WTC11 (cell line): ENCODE measurements at regions not wholly inside any gene's neighbourhood (a gene's known extent, or its start where the extent isn't known, plus 50 kb on each side); places are given as distances from the start of the nearest gene placed in this dataset.

Experiments used
- NFYB ChIP-seq: sonication (generic); formaldehyde crosslinking; conservative IDR thresholded peaks from 2 replicates; pipeline ENCODE4 v1.8.0; 2022; ENCODE audit warnings: low read depth, missing genetic modification reagents
- NR1H2 ChIP-seq: sonication (generic); formaldehyde crosslinking; IDR thresholded peaks from 2 replicates; pipeline ENCODE4 v1.9.0; 2021; ENCODE audit warnings: mild to moderate bottlenecking, moderate library complexity, missing genetic modification reagents
- TP53 ChIP-seq: sonication (generic); formaldehyde crosslinking; IDR thresholded peaks from 2 replicates; pipeline ENCODE4 v1.8.1; 2023; ENCODE audit warnings: mild to moderate bottlenecking, missing genetic modification reagents
- ZNF121 ChIP-seq: sonication (generic); formaldehyde crosslinking; IDR thresholded peaks from 2 replicates; pipeline ENCODE4 v1.8.0; 2023; ENCODE audit warnings: missing genetic modification reagents
- TF ChIP-seq, protein P1 (sequence below): sonication (generic); formaldehyde crosslinking; IDR thresholded peaks from 2 replicates; pipeline ENCODE4 v1.8.0; 2022; ENCODE audit warnings: mild to moderate bottlenecking, missing genetic modification reagents
- TF ChIP-seq, protein P2 (sequence below): fragments of 200-600 bp; IDR thresholded peaks from 2 replicates; pipeline ENCODE4 v1.8.0; 2022; ENCODE audit warnings: antibody characterized with exemption
- TF ChIP-seq, protein P3 (sequence below): sonication (generic); formaldehyde crosslinking; IDR thresholded peaks from 2 replicates; pipeline ENCODE4 v1.8.0; 2022; ENCODE audit warnings: mild to moderate bottlenecking, missing genetic modification reagents
- TF ChIP-seq, protein P4 (sequence below): fragments of 250-450 bp; sonication (Bioruptor Pico); IDR thresholded peaks from 2 replicates; pipeline ENCODE4 v1.9.0; 2021; ENCODE audit warnings: mild to moderate bottlenecking

DNA sequence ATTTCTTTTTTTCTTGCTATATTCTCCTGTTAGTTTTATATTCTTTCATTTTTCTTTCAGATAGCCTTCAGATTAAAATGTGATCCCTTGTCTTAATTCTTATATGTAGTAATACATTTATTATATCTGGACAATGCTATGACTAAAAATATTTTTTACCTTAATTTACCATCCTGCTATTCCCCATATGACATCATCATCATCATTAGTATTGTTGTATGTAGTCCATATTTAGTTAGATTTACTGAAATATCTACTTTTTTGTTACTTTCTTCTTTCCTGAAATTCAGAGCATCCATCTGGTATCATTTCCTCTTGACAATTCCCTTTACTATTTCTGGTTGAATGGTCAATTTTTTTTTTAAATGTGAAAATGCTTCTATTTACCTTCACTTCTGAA lies 951.6 kb upstream of the POU3F3 start:
- TF ChIP-seq ZNF121 (CRISPR knock-in tag) (no peak), NR1H2 (CRISPR knock-in tag) (no peak), TP53 (CRISPR knock-in tag) (no peak), NFYB (CRISPR knock-in tag) (no peak)
- TF ChIP-seq, protein P1, sequence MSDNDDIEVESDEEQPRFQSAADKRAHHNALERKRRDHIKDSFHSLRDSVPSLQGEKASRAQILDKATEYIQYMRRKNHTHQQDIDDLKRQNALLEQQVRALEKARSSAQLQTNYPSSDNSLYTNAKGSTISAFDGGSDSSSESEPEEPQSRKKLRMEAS (CRISPR knock-in tag) = no peak
- TF ChIP-seq, protein P2, sequence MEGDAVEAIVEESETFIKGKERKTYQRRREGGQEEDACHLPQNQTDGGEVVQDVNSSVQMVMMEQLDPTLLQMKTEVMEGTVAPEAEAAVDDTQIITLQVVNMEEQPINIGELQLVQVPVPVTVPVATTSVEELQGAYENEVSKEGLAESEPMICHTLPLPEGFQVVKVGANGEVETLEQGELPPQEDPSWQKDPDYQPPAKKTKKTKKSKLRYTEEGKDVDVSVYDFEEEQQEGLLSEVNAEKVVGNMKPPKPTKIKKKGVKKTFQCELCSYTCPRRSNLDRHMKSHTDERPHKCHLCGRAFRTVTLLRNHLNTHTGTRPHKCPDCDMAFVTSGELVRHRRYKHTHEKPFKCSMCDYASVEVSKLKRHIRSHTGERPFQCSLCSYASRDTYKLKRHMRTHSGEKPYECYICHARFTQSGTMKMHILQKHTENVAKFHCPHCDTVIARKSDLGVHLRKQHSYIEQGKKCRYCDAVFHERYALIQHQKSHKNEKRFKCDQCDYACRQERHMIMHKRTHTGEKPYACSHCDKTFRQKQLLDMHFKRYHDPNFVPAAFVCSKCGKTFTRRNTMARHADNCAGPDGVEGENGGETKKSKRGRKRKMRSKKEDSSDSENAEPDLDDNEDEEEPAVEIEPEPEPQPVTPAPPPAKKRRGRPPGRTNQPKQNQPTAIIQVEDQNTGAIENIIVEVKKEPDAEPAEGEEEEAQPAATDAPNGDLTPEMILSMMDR = no peak
- TF ChIP-seq, protein P3, sequence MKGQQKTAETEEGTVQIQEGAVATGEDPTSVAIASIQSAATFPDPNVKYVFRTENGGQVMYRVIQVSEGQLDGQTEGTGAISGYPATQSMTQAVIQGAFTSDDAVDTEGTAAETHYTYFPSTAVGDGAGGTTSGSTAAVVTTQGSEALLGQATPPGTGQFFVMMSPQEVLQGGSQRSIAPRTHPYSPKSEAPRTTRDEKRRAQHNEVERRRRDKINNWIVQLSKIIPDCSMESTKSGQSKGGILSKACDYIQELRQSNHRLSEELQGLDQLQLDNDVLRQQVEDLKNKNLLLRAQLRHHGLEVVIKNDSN (CRISPR knock-in tag) = no peak
- TF ChIP-seq, protein P4, sequence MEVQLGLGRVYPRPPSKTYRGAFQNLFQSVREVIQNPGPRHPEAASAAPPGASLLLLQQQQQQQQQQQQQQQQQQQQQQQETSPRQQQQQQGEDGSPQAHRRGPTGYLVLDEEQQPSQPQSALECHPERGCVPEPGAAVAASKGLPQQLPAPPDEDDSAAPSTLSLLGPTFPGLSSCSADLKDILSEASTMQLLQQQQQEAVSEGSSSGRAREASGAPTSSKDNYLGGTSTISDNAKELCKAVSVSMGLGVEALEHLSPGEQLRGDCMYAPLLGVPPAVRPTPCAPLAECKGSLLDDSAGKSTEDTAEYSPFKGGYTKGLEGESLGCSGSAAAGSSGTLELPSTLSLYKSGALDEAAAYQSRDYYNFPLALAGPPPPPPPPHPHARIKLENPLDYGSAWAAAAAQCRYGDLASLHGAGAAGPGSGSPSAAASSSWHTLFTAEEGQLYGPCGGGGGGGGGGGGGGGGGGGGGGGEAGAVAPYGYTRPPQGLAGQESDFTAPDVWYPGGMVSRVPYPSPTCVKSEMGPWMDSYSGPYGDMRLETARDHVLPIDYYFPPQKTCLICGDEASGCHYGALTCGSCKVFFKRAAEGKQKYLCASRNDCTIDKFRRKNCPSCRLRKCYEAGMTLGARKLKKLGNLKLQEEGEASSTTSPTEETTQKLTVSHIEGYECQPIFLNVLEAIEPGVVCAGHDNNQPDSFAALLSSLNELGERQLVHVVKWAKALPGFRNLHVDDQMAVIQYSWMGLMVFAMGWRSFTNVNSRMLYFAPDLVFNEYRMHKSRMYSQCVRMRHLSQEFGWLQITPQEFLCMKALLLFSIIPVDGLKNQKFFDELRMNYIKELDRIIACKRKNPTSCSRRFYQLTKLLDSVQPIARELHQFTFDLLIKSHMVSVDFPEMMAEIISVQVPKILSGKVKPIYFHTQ (CRISPR knock-in tag) = no peak
